Forelimb muscle (tissue), 1 donor: ENCODE measurements at regions not wholly inside any gene's neighbourhood (a gene's known extent, or its start where the extent isn't known, plus 50 kb on each side); places are given as distances from the start of the nearest gene placed in this dataset.

Experiments used
- DNase-seq: peaks from one replicate; pipeline ENCODE4 v3.0.0-alpha.2; 2013; ENCODE audit warnings: low read depth

DNA sequence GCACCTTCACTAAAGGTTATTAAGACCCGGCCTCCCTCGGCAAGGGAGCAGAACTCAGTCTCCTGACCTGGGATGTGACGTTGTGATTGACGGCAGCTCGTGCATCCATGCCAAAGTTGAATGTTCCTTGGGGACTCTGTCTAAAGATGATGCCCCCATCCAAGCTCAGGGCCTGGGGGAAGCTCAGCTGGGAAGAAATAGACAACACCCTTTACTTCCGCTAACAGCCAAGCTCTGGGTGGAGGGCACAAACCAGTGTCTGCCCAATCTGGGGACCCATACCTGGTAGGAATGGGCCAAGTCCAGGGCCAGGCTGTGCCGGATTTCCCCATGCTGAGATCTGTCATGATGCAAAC, 95.4 kb downstream of the RMI2 start:
- no peak for DNase-seq

- DNase-seq = no peak
These were observed 100.2 kb downstream of the RMI2 start for GRCh38 chr16:11445486-11445885.

GRCh38 chr16:11446566-11447119, 101.4 kb downstream of the RMI2 start:
- DNase-seq = no peak

GRCh38 chr16:11447272-11447671, 102.0 kb downstream of the RMI2 start:
- DNase-seq = no peak

- DNase-seq = no peak
These were observed 102.6 kb downstream of the RMI2 start for GRCh38 chr16:11447836-11448235.

DNA sequence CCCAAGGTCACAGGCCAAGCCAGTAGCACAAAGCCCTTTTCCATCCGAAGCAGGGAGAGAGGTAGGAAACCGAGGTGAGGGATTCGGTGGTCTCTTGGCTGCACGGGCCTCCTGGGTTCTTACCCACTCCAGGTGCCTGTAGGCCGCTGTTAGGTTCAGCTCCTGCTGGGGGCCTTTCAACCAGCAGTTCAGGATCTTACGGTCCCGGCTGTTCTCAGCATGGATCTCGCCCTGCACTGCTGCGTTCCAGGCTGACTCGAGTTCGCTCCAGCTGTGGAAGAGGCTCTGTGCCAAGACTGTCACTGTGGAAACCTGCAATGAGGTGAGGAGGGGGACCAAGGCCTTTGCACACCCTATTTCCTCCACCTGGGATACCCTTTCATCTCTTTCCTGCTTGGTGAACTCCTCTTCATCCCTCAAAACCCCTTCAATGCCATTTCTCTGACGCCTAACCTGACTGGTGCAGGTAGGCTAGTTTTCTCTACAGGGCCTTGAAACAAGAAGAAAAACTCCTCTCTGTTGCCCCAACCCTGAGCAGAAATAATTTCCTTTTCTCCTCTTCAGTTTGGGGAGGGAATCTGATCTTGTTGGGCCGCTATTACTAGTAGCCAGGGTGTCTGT, 103.6 kb downstream of the RMI2 start:
- DNase-seq = no peak

DNA sequence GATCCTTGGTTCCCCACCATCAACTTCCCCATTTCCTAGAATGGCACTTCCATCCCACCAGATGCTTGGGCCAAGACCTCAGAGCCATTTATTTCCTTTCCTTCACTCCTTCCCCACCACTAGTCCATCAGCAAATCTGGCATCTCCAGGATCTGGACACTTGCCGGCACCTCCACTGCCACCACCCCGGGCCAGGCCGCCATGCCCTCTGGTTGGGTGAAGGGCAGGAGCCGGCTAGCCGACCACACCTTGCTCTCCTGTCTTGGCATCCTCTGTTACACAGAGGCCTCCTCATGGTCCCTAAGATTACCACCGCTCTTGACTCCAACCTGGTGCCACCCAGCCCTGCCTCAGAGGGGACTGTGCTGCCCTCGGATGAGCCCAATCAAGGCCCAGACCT, 104.5 kb downstream of the RMI2 start:
- DNase-seq = no peak

- no peak for DNase-seq
These were observed 104.9 kb downstream of the RMI2 start for GRCh38 chr16:11450136-11450535.

DNA sequence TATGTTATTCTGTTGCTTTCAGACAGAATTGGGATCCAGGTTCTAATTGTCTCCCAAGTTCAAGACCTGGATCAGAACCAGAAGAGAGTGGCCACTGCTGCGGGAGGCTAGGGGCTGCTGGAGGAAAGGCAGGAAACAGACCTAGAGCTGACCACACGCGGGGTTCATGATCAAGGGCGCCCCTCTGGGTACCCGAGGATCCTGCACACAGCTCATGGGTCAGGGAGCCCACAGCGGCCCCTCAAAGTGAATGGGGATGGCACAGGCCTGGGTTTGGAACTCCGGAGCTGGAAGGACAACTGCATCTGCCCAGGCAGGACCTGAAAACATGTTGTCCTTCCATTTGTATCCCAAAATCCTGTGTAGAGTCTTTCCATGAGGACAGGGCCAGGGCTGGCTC, 107.0 kb downstream of the RMI2 start:
- no peak for DNase-seq

DNA sequence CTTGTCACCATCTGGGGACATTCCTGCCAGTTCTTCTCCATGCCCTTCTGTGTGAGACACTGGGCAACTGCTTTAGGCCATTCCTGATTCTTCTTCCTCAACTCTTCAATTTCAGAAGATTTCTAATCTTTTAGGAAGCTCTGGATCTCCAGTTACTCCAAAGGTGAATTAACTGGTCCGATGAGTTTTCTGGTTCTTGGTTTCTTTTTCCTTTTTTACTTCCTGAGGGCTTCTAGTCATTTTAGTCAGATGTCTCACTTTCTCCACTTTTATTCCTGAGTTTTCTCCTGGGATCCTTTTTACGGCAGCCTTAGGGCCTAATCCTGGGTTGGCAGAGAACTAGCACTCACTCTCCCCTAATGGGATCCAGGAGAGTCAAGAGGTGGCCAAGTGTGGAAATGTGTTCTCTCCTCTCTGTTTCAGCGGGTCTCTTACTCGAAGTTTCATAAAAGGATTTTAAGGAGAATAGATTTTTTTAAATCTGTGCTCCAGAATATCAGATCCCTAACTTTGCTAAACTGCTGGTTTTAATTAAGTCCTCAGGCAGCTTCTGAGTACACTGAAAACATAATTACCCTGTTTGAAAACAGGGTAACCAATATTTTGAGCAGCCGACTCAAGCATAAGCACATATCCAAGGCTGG, 107.6 kb downstream of the RMI2 start:
- DNase-seq = peak; percentile 22

- DNase-seq = no peak
These were observed 111.5 kb downstream of the RMI2 start for GRCh38 chr16:11456741-11457140.

DNA sequence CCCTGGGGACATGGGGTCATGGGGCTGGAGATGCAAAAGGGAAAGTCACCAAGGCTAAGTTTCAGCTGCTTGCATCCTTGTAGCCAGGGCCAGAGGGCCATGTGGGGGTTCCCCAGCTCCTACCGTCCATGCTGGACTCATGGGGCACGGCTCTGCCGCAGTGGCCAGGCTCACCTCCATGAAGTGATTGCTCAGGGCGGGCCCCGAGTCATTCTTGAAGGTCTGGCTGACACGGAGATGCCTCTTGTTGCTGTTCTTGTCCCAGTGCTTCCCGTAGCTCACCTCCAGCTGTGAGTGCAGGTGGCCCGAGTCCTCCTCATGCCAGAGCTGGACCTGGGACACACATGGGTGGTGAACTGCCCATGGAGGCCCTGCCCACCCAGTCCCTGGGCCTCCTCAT, 114.5 kb downstream of the RMI2 start:
- no peak for DNase-seq

DNA sequence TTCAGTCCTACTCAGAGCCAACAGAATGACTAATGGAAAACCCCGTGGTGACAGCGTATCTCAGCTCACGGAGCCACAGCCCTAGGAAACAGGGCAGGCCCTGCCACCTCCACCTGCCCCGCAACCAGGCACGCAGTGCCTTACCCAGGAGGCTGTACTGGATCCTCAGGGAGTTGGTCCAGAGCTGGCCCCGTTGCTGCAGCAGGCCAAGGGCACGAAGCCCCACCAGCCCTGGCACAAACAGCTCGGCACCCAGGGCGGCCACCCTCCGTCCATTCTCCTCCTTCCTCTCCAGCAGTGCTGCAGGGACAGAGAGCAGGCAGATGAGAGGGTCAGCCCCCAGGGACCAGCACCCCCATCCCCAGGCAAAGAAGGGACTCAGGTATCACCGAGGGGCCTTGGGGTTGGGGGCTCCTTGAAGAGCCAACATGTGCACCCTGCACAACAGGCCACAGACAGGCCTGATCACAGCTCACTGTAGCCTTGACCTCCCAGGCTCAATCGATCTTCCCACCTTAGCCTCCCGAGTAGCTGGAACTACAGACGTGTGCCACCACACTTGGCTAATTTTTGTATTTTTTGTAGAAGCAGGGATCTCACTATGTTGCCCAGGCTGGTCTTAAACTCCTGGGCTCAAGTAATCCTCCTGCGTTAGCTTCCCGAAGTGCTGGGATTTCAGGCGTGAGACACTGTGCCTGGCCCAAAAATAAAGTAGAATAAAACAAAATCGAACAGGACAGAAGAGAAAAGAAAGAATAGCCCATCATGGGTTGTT, 115.7 kb downstream of the RMI2 start:
- DNase-seq = no peak

- DNase-seq = no peak
These were observed 116.3 kb downstream of the RMI2 start for GRCh38 chr16:11461595-11461990.

DNA sequence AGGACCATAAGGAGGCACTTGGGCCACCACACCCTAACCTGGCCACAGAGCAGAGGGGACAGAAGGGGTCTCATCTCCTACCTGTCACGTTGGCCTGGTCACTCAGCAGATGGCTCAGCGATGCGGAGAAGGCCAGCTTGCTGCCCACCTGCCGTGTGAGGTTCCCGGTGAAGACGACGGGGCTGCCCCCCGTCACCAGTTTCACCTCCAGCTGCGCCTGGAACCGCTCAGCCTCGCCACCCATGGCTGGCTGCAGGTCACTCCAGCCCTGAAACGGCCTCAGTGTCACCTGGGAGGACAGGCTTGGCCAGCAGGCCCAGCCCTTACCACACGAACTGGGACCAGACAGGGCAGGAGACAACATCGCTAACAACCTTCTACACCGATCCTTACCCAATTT, 116.8 kb downstream of the RMI2 start:
- DNase-seq = no peak

GRCh38 chr16:11462861-11463260, 117.6 kb downstream of the RMI2 start:
- DNase-seq = no peak

DNA sequence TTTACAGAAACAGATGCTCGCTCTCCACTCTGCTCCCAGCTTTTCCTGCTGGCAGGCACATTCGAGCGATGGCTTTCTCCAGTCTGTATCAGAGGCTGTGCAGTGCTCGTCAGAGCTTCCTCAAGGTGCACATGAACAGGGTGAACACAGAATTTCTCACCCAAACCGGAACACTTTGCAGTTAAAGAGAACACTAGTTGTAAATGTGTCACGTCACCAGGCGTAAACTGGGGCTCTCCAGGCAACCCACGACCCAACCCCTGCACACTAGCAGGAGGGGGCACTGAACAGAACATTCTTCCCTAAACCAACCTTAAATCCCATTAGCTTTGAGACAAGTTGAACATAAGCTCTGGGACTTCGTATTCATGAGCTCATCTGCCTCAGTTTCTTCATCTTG, 119.0 kb downstream of the RMI2 start:
- DNase-seq = no peak

DNA sequence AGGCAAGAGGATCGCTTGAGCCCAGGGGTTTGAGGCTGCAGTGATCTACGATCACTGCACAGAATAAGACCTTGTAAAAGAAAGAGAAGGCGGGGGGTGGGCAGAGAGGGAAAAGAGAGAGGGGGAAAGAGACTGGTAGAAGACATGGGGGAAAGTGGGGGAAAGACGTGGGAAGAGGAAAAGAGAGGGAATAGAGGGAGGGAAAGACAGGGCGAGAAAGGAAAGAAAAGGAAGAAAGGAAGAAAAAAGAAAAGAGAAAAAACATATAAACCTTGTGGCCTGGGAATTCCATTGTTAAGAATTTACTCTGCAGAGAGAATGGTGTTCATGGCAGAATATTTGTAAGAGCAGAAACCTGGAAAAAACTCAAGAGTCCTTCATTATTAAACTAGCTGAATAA, 120.4 kb downstream of the RMI2 start:
- no peak for DNase-seq

- DNase-seq = no peak
These were observed 115.9 kb downstream of the LITAF start for GRCh38 chr16:11470676-11471415.

- DNase-seq = no peak
These were observed 115.2 kb downstream of the LITAF start for GRCh38 chr16:11471548-11471947.

GRCh38 chr16:11472410-11472809, 114.3 kb downstream of the LITAF start:
- DNase-seq = no peak

DNA sequence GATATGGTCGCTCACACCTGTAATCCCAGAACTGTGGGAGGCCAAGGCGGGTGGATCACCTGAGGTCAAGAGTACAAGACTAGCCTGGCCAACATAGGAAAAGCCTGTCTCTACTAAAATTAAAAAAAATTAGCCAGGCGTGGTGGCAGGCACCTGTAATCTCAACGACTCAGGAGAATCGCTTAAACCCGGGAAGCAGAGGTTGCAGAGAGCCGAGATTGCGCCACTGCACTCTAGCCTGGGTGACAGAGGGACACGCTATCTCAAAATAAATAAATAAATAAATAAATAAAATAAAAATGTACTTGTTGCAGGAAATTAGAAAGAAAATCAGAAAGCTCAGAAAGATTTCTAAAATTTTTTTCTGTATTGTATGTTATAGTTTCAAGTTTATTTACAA, 113.9 kb downstream of the LITAF start:
- no peak for DNase-seq
